PC-9 (cell line): ENCODE measurements at regions not wholly inside any gene's neighbourhood (a gene's known extent, or its start where the extent isn't known, plus 50 kb on each side); places are given as distances from the start of the nearest gene placed in this dataset.

Experiments used
- CTCF ChIP-seq: fragments of 200-600 bp; sonication (generic); conservative IDR thresholded peaks from 2 replicates; pipeline ENCODE4 v1.6.1; 2017; ENCODE audit warnings: mixed run types, antibody characterized with exemption, mild to moderate bottlenecking, moderate library complexity
- EZH2 ChIP-seq: fragments of 200-600 bp; sonication (generic); IDR thresholded peaks from 2 replicates; pipeline ENCODE4 v1.8.0; 2017; ENCODE audit warnings: antibody characterized with exemption, low read depth

- no peak for TF ChIP-seq EZH2
- no peak for TF ChIP-seq CTCF
Observed at GRCh38 chr4:3641501-3641900, 109.3 kb upstream of the LRPAP1 start.
